Heart left ventricle (tissue), 16 donors: ENCODE measurements at regions not wholly inside any gene's neighbourhood (a gene's known extent, or its start where the extent isn't known, plus 50 kb on each side); places are given as distances from the start of the nearest gene placed in this dataset.

Experiments
- ATAC-seq, 4 donors: fragments of 200-7000 bp; cut with Tn5 transposase; one replicate each; pipeline ENCODE4 v1.9.1; 2020 to 2022; ENCODE audit warnings: moderate library complexity in 4 of 4, mild to moderate bottlenecking in 3 of 4, moderate number of reproducible peaks in 1 of 4
- DNase-seq, 5 donors: peaks; one replicate each; pipeline ENCODE4 v3.0.0-alpha.2; 2020
- H3K27ac ChIP-seq, 12 donors: fragments of 200-600 bp; sonication (generic) in 4 of 12; one replicate each; pipeline versions ENCODE4 v1.5.0 to v1.8.0; 2016 to 2022; ENCODE audit warnings: mild to moderate bottlenecking in 2 of 12
- H3K27me3 ChIP-seq, 9 donors: fragments of 200-600 bp; sonication (generic) in 2 of 9; one replicate each; pipeline versions ENCODE4 v1.5.1 to v1.8.0; 2016 to 2022; ENCODE audit warnings: mild to moderate bottlenecking in 3 of 9
- H3K36me3 ChIP-seq, 9 donors: fragments of 200-600 bp; sonication (generic) in 2 of 9; one replicate each; pipeline versions ENCODE4 v1.5.0 to v1.8.0; 2018 to 2022; ENCODE audit warnings: mild to moderate bottlenecking in 2 of 9
- H3K4me1 ChIP-seq, 12 donors: fragments of 200-600 bp; sonication (generic) in 4 of 12; one replicate each; pipeline versions ENCODE4 v1.5.0 to v1.8.0; 2016 to 2022; ENCODE audit warnings: mild to moderate bottlenecking in 3 of 12
- H3K4me3 ChIP-seq, 12 donors: fragments of 200-600 bp; sonication (generic) in 4 of 12; one replicate each; pipeline versions ENCODE4 v1.5.0 to v1.8.0; 2017 to 2022; ENCODE audit warnings: mild to moderate bottlenecking in 9 of 12, moderate library complexity in 4 of 12
- H3K9me3 ChIP-seq, 12 donors: fragments of 200-600 bp; sonication (generic) in 4 of 12; one replicate each; pipeline versions ENCODE4 v1.5.0 to v1.8.0; 2016 to 2022; ENCODE audit warnings: mild to moderate bottlenecking in 1 of 12
- CTCF ChIP-seq, 12 donors: fragments of 200-600 bp; sonication (generic) in 4 of 12; IDR thresholded peaks; one replicate each; pipeline versions ENCODE4 v1.5.0 to v1.8.0; 2018 to 2022; ENCODE audit warnings: antibody characterized with exemption in 12 of 12, mild to moderate bottlenecking in 5 of 12
- POLR2A ChIP-seq, 2 donors: fragments of 450-650 bp; IDR thresholded peaks; one replicate each; pipeline ENCODE4 v1.6.1; 2017; ENCODE audit warnings: antibody characterized with exemption in 2 of 2, mild to moderate bottlenecking in 2 of 2, moderate library complexity in 2 of 2
- WGBS, 4 donors: extraction: QIAGEN DNeasy Blood & Tissue Kit in 2 of 4; methylation state at CpG; one replicate each; pipeline versions ENCODE4 v1.1.5 to v1.1.7; 2013 to 2018; 5-methylcytosine and 5-hydroxymethylcytosine counted together
- intact Hi-C, 10 donors: fragments of 100-400 bp; cut with DNase I; formaldehyde crosslinking; loops; one replicate each; pipeline versions ENCODE4 v1.11.1 to v1.14.2; 2022
- donor health status: ischemic (EF 13 %, LVEDD 7.1; RV severe dilation, severe dysfunction).
- donor health status: healthy with polysubstance abuse.
- donor health status: DM: no; HTN: yes; CAD: no.
- donor health status: DM: no; HTN: no; CAD: no.
- donor health status: ischemic (EF 25% LVEDD 6.9; RV normal size, moderate dysfunction).
- donor health status: ischemic (EF 25% LVEDD 5.7; RV mildly dilated, moderate dysfunction).
- donor health status: healthy.
- donor health status: DM: yes; HTN: yes; CAD: no.
- donor health status: ischemic (EF 35%, LVEDD 5.7; RV mildly dilated, moderate dysfunction).
- donor health status: nonischemic (EF 11% LVEDD 7.7; RV severe dilation, severe dysfunction).
- donor health status: DM: yes; HTN: yes; CAD: no.
- donor health status: PGD.
- donor health status: ischemic (EF 29% LVEDD 5.4; RV normal size, mild dysfunction).
- donor health status: nonischemic (EF 23%, LVEDD 6.1; RV moderate dilation, normal function).

- Histone ChIP-seq H3K36me3 (no peaks in the 10 kb centered on the region), H3K4me3 (no peak overlapping the region), H3K9me3 (peaks cover 0 to 51% (median 9%) of the 10 kb centered on the region in 12 donors), H3K27ac (no peak overlapping the region), H3K27me3 (no peaks in the 10 kb centered on the region), H3K4me1 (no peaks in the 10 kb centered on the region)
- TF ChIP-seq POLR2A (IDR thresholded peaks at IDR 0.05) (no peak), CTCF (IDR thresholded peaks at IDR 0.05) (no peak)
- ATAC-seq (no peak), DNase-seq (no peak)
- intact Hi-C loops = no loop called here
- 72 to 83% (median 78%) methylated on average over 3 of the region's 3 CpGs for WGBS, 4 donors
Observed at GRCh38 chr2:107633580-107634147, 193.0 kb upstream of the RGPD4 start.

- 84 to 97% (median 92%) methylated on average over 1 of the region's 1 CpG for WGBS, 4 donors
- Histone ChIP-seq H3K9me3 (peaks cover 0 to 46% (median 5%) of the 10 kb centered on the region in 12 donors), H3K27me3 (no peaks in the 10 kb centered on the region), H3K4me1 (no peaks in the 10 kb centered on the region), H3K4me3 (no peak overlapping the region), H3K27ac (no peak overlapping the region), H3K36me3 (no peaks in the 10 kb centered on the region)
- DNase-seq (no peak), ATAC-seq (no peak)
- TF ChIP-seq POLR2A (IDR thresholded peaks at IDR 0.05) (no peak), CTCF (IDR thresholded peaks at IDR 0.05) (no peak)
- intact Hi-C loops = no loop called here
Observed at GRCh38 chr2:107634172-107634571, 192.5 kb upstream of the RGPD4 start.

- no peak overlapping the region for H3K4me3 ChIP-seq
- H3K27me3 ChIP-seq = no peaks in the 10 kb centered on the region
- DNase-seq (no peak), ATAC-seq (no peak)
- WGBS, 4 donors = 68 to 87% (median 83%) methylated on average over 3 of the region's 3 CpGs
- H3K9me3 ChIP-seq = peaks cover 0 to 34% (median 5%) of the 10 kb centered on the region in 12 donors
- intact Hi-C loops = no loop called here
- TF ChIP-seq CTCF (IDR thresholded peaks at IDR 0.05) (no peak), POLR2A (IDR thresholded peaks at IDR 0.05) (no peak)
- H3K36me3 ChIP-seq = no peaks in the 10 kb centered on the region
- H3K27ac ChIP-seq = no peak overlapping the region
- no peaks in the 10 kb centered on the region for H3K4me1 ChIP-seq
Observed at GRCh38 chr2:107635883-107636282, 190.8 kb upstream of the RGPD4 start.

- Histone ChIP-seq H3K4me3 (no peak overlapping the region), H3K4me1 (no peaks in the 10 kb centered on the region), H3K27ac (no peak overlapping the region), H3K9me3 (peaks cover 0 to 47% (median 22%) of the 10 kb centered on the region in 12 donors), H3K27me3 (no peaks in the 10 kb centered on the region), H3K36me3 (no peaks in the 10 kb centered on the region)
- no peak for DNase-seq
- intact Hi-C loops = no loop called here
- ATAC-seq = no peak
- TF ChIP-seq POLR2A (IDR thresholded peaks at IDR 0.05) = no peak
- TF ChIP-seq CTCF (IDR thresholded peaks at IDR 0.05) = no peak
Observed at GRCh38 chr2:107645586-107645985, 181.1 kb upstream of the RGPD4 start.
